HepG2 (cell line): ENCODE measurements at regions not wholly inside any gene's neighbourhood (a gene's known extent, or its start where the extent isn't known, plus 50 kb on each side); places are given as distances from the start of the nearest gene placed in this dataset.

Experiments
- ARID4A ChIP-seq: sonication (generic); formaldehyde crosslinking; IDR thresholded peaks from 2 replicates; pipeline ENCODE4 v1.5.0; 2020; ENCODE audit warnings: mild to moderate bottlenecking, missing genetic modification reagents, borderline replicate concordance
- CENPX ChIP-seq: sonication (generic); formaldehyde crosslinking; IDR thresholded peaks from 2 replicates; pipeline ENCODE4 v1.9.0; 2021; ENCODE audit warnings: mild to moderate bottlenecking, missing genetic modification reagents, moderate library complexity
- CHCHD3 ChIP-seq: sonication (generic); formaldehyde crosslinking; IDR thresholded peaks from 2 replicates; pipeline ENCODE4 v1.8.0; 2022; ENCODE audit warnings: mild to moderate bottlenecking, missing genetic modification reagents, moderate library complexity
- DMAP1 ChIP-seq: IDR thresholded peaks from 2 replicates; pipeline ENCODE4 v1.6.1; 2016
- HNF4A ChIP-seq: sonication (generic); formaldehyde crosslinking; IDR thresholded peaks from 2 replicates; pipeline ENCODE4 v1.4.0; 2020; ENCODE audit warnings: missing genetic modification reagents
- NFIC ChIP-seq: IDR thresholded peaks from 2 replicates; pipeline ENCODE4 v1.6.1; 2012; ENCODE audit warnings: mild to moderate bottlenecking, low read length, inconsistent platforms
- POLR2AphosphoS5 ChIP-seq: IDR thresholded peaks from 2 replicates; pipeline ENCODE4 v1.6.1; 2012; ENCODE audit warnings: low read depth, low read length
- REPIN1 ChIP-seq: sonication (generic); formaldehyde crosslinking; IDR thresholded peaks from 2 replicates; pipeline ENCODE4 v1.8.0; 2022; ENCODE audit warnings: missing genetic modification reagents, low read depth, mild to moderate bottlenecking, borderline replicate concordance
- SOX13 ChIP-seq, 3 experiments: fragments of 450-650 bp in 1 of 3; sonication (generic) in 1 of 3; formaldehyde crosslinking in 1 of 3; IDR thresholded peaks in 2 of 3; conservative IDR thresholded peaks in 1 of 3; 2 replicates each; pipeline versions ENCODE4 v1.5.0 to v1.6.1; 2016 to 2020; ENCODE audit warnings: antibody characterized with exemption in 1 of 3, mild to moderate bottlenecking in 1 of 3, missing compliant biosample characterization in 1 of 3, missing genetic modification reagents in 1 of 3, moderate library complexity in 1 of 3
- XRCC5 ChIP-seq: fragments of 200-400 bp; formaldehyde crosslinking; optimal IDR thresholded peaks from 2 replicates; pipeline ENCODE3; 2017; ENCODE audit warnings: mild to moderate bottlenecking, low read length
- ZFYVE20 ChIP-seq: sonication (generic); formaldehyde crosslinking; IDR thresholded peaks from 2 replicates; pipeline ENCODE4 v1.8.0; 2023; ENCODE audit warnings: low read depth, mild to moderate bottlenecking, moderate library complexity, missing genetic modification reagents, borderline replicate concordance
- ZNF136 ChIP-seq: sonication (generic); formaldehyde crosslinking; IDR thresholded peaks from 2 replicates; pipeline ENCODE4 v1.8.1; 2022; ENCODE audit warnings: low read depth, mild to moderate bottlenecking, moderate library complexity, missing genetic modification reagents
- ZNF225 ChIP-seq: sonication (generic); formaldehyde crosslinking; IDR thresholded peaks from 2 replicates; pipeline ENCODE4 v1.4.0; 2020; ENCODE audit warnings: mild to moderate bottlenecking, missing genetic modification reagents
- ZNF281 ChIP-seq: sonication (generic); formaldehyde crosslinking; IDR thresholded peaks from 2 replicates; pipeline ENCODE4 v1.4.0; 2020; ENCODE audit warnings: missing genetic modification reagents, borderline replicate concordance
- ZNF607 ChIP-seq: sonication (generic); formaldehyde crosslinking; IDR thresholded peaks from 2 replicates; pipeline ENCODE4 v1.5.1; 2020; ENCODE audit warnings: missing genetic modification reagents, mild to moderate bottlenecking, borderline replicate concordance
- TF ChIP-seq, protein P1 (sequence below), 2 experiments: sonication (generic) in 1 of 2; formaldehyde crosslinking in 1 of 2; IDR thresholded peaks; 2 replicates each; pipeline versions ENCODE4 v1.4.0 to v1.6.1; 2018 to 2020; ENCODE audit warnings: missing genetic modification reagents in 2 of 2, borderline replicate concordance in 1 of 2, low read depth in 1 of 2, mild to moderate bottlenecking in 1 of 2, missing biosample characterization in 1 of 2

DNA sequence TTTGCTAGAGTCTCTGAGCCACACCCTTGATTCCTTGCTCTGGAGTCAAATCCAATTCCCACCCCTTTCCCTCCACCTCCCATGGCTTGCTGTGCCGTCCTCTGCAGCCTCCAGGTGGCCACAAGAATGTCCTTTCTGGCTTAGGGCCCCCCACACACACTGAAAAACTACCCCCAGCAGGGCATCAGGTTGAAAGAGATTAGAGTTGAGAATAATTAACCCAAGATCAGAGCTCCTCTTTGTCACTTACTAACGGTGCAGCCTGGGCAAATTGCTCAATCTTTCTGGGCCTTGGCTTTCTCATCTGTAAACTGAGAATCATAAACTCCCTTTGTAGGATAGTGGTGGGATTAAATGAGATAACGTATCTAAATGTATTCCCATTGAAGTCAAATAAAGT is 78.5 kb downstream of the MRPL46 start (continued):
- TF ChIP-seq HNF4A (peak; percentile 67; the same call in 1 of the 2 replicates), ZNF607 (CRISPR knock-in tag) (no peak), ZNF281 (CRISPR knock-in tag) (no peak), ARID4A (CRISPR knock-in tag) (peak; percentile 22; the same call in 1 of the 2 replicates), NFIC (no peak), ZFYVE20 (CRISPR knock-in tag) (no peak), CENPX (no peak), POLR2AphosphoS5 (no peak), ZNF136 (CRISPR knock-in tag) (0 out of 2 replicates have a peak, but pooled peaks have one; percentile 75), ZNF225 (CRISPR knock-in tag) (no peak), XRCC5 (no peak), CHCHD3 (CRISPR knock-in tag) (no peak), REPIN1 (CRISPR knock-in tag) (no peak), DMAP1 (CRISPR knock-in tag) (0 out of 2 replicates have a peak, but pooled peaks have one; percentile 17), SOX13 (IDR thresholded peaks at IDR 0.05) (no peak), SOX13 (CRISPR knock-in tag; conservative IDR thresholded peaks at IDR 0.05 in 1 of 2, IDR thresholded peaks at IDR 0.05 in 1 of 2) (peak in 1 of 2 experiments; percentile 82; a peak in 2 of 4 replicates)
- TF ChIP-seq, protein P1, sequence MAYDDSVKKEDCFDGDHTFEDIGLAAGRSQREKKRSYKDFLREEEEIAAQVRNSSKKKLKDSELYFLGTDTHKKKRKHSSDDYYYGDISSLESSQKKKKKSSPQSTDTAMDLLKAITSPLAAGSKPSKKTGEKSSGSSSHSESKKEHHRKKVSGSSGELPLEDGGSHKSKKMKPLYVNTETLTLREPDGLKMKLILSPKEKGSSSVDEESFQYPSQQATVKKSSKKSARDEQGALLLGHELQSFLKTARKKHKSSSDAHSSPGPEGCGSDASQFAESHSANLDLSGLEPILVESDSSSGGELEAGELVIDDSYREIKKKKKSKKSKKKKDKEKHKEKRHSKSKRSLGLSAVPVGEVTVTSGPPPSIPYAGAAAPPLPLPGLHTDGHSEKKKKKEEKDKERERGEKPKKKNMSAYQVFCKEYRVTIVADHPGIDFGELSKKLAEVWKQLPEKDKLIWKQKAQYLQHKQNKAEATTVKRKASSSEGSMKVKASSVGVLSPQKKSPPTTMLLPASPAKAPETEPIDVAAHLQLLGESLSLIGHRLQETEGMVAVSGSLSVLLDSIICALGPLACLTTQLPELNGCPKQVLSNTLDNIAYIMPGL (CRISPR knock-in tag; IDR thresholded peaks at IDR 0.05; ENCODE audit: borderline replicate concordance in 1 of 2, low read depth in 1 of 2): no peak
